Body of pancreas (tissue), 4 donors: ENCODE measurements at regions not wholly inside any gene's neighbourhood (a gene's known extent, or its start where the extent isn't known, plus 50 kb on each side); places are given as distances from the start of the nearest gene placed in this dataset.
A peak's percentile ranks its signal among the peaks of the same experiment; 100 is the strongest.

Experiments
- ATAC-seq: fragments of 150-250 bp; one replicate; pipeline ENCODE4 v1.9.1; 2016
- DNase-seq, 4 donors: peaks; one replicate each; pipeline ENCODE4 v3.0.0-alpha.2; 2019
- H3K27ac ChIP-seq, 4 donors: fragments of 200-600 bp; sonication (generic); 1 replicate in 3 of 4; 2 replicates in 1 of 4; pipeline versions ENCODE4 v1.5.1 to v1.6.1; 2016 to 2019; ENCODE audit warnings: mild to moderate bottlenecking in 1 of 4, mixed read lengths in 1 of 4, moderate library complexity in 1 of 4
- H3K27me3 ChIP-seq, 2 donors: fragments of 200-600 bp; sonication (generic); one replicate each; pipeline ENCODE4 v1.6.0; 2016; ENCODE audit warnings: mild to moderate bottlenecking in 1 of 2
- H3K36me3 ChIP-seq, 2 donors: fragments of 200-600 bp; sonication (generic); replicated peaks in 1 of 2; 2 replicates each; pipeline ENCODE4 v1.5.1; 2016; ENCODE audit warnings: low read depth in 2 of 2; ENCODE audit not compliant: insufficient read depth in 1 of 2
- H3K4me1 ChIP-seq: fragments of 200-600 bp; sonication (generic); one replicate; pipeline ENCODE4 v1.6.0; 2016
- H3K4me3 ChIP-seq, 2 donors: fragments of 200-600 bp; sonication (generic); 1 replicate in 1 of 2; 2 replicates in 1 of 2; pipeline ENCODE4 v1.5.1; 2016 to 2019
- H3K9me3 ChIP-seq, 3 donors: fragments of 200-600 bp; sonication (generic); 1 replicate in 2 of 3; 2 replicates in 1 of 3; pipeline ENCODE4 v1.5.1; 2016
- CTCF ChIP-seq, 7 experiments: fragments of 450-650 bp in 4 of 7; fragments of 200-600 bp in 3 of 7; sonication (generic) in 3 of 7; IDR thresholded peaks; one replicate each; pipeline ENCODE4 v1.5.1; 2016 to 2019; ENCODE audit warnings: antibody characterized with exemption in 7 of 7
- POLR2A ChIP-seq, 3 donors: fragments of 450-650 bp; IDR thresholded peaks; one replicate each; pipeline ENCODE4 v1.6.1; 2016; ENCODE audit warnings: antibody characterized with exemption in 3 of 3, mild to moderate bottlenecking in 2 of 3
- WGBS, 2 donors: methylation state at CpG; one replicate each; pipeline ENCODE4 v1.1.5; 2017; 5-methylcytosine and 5-hydroxymethylcytosine counted together
- intact Hi-C: fragments of 100-400 bp; cut with DNase I; formaldehyde crosslinking; loops from one replicate; pipeline ENCODE4 v1.15.1; 2023

GRCh38 chr3:20701641-20702040 is 515.6 kb upstream of the SGO1 start:
- H3K27me3 ChIP-seq: no peaks in the 10 kb centered on the region
- TF ChIP-seq POLR2A (IDR thresholded peaks at IDR 0.05) (no peak), CTCF (IDR thresholded peaks at IDR 0.05) (no peak)
- no peak overlapping the region for H3K4me3 ChIP-seq
- no peak for ATAC-seq
- WGBS, 2 donors: 20 to 21% methylated on average over 1 of the region's 1 CpG
- intact Hi-C loops: no loop called here
- H3K9me3 ChIP-seq: no peaks in the 10 kb centered on the region
- H3K4me1 ChIP-seq: peaks cover 14% of the 10 kb centered on the region
- DNase-seq: no peak
- H3K27ac ChIP-seq: no peak overlapping the region
- no peaks in the 10 kb centered on the region for H3K36me3 ChIP-seq

- intact Hi-C loops: no loop called here
- H3K27ac ChIP-seq: no peak overlapping the region
- no peaks in the 10 kb centered on the region for H3K27me3 ChIP-seq
- H3K4me3 ChIP-seq: no peak overlapping the region
- peak in 3 of 4 donors; percentile 9 to 21 (median 16) for DNase-seq
- ATAC-seq: no peak
- no peaks in the 10 kb centered on the region for H3K36me3 ChIP-seq
- 13 to 38% methylated on average over 2 of the region's 2 CpGs for WGBS, 2 donors
- TF ChIP-seq POLR2A (IDR thresholded peaks at IDR 0.05): no peak
- TF ChIP-seq CTCF (IDR thresholded peaks at IDR 0.05): no peak
- peaks cover 17% of the 10 kb centered on the region for H3K4me1 ChIP-seq
- no peaks in the 10 kb centered on the region for H3K9me3 ChIP-seq
Measured at GRCh38 chr3:20700714-20701113, 514.7 kb upstream of the SGO1 start.

DNA sequence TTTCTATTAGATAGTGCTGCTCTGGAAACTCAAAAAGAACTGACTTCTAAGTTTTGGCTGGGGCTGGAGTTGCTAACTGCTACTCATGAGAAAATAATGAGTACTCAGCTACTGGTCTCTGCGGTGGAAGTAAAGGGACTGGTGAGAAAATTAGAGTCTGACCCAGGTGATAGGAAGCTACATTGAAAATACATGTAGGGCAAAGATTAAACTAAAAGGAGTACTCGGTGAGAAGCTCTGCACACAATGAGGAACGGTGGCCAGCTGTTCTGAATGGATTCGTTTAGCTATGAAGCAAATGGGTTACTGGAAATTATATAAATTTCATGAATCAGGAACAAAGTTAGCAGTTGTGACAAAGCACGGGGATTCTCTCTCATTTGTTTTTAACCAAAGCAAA is 512.9 kb upstream of the SGO1 start:
- WGBS, 2 donors: 18 to 27% methylated on average over 5 of the region's 5 CpGs
- TF ChIP-seq CTCF (IDR thresholded peaks at IDR 0.05) (no peak), POLR2A (IDR thresholded peaks at IDR 0.05) (no peak)
- H3K9me3 ChIP-seq: no peaks in the 10 kb centered on the region
- no peak overlapping the region for H3K4me3 ChIP-seq
- no peaks in the 10 kb centered on the region for H3K27me3 ChIP-seq
- peak; percentile 58 for ATAC-seq
- peak overlapping the region in 1 of 4 donors; percentile 40 for H3K27ac ChIP-seq
- H3K36me3 ChIP-seq: no peaks in the 10 kb centered on the region
- peaks cover 17% of the 10 kb centered on the region for H3K4me1 ChIP-seq
- peak; percentile 18 to 57 (median 40) for DNase-seq
- intact Hi-C loops: no loop called here

DNA sequence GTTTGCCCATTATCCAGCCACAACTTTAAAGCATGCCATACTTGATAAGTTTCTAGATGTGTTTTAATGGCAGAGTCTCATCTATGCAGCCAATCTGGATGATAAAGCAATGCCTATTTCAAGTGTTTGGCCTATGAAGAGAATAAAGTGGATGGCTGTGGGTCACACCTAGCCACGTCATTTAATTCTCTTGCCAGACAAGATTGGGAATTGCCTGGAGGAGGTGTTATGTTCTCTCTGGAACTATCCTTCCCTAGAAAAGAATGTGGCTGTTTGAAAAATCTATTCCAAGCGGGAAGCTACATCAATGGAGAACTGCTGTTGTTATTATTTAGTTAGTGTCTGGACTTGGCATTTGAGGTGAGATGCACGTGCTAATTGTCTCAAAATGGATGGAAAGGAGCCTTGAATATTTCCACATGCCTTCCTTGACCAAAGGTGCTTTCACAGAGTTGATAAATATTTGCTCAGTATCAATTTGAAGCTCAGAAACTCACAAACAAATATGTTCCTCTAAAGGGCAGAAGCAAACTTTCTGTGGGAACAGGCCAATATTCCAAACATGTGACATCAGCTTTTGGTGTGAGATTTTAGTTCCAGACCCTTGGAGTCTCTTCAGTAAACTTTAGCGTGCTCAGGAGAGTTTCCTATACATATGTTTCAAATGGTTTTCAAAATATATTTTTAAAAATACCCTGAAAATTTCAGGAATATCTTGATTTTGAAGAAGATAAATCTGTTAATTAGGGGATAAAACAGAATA is 510.6 kb upstream of the SGO1 start:
- ATAC-seq: no peak
- intact Hi-C loops: no loop called here
- WGBS, 2 donors: 35 to 41% methylated on average over 4 of the region's 4 CpGs
- H3K27me3 ChIP-seq: no peaks in the 10 kb centered on the region
- no peaks in the 10 kb centered on the region for H3K36me3 ChIP-seq
- no peak overlapping the region for H3K4me3 ChIP-seq
- no peaks in the 10 kb centered on the region for H3K9me3 ChIP-seq
- no peak overlapping the region for H3K27ac ChIP-seq
- TF ChIP-seq POLR2A (IDR thresholded peaks at IDR 0.05) (no peak), CTCF (IDR thresholded peaks at IDR 0.05) (no peak)
- peaks cover 17% of the 10 kb centered on the region for H3K4me1 ChIP-seq
- DNase-seq: no peak

DNA sequence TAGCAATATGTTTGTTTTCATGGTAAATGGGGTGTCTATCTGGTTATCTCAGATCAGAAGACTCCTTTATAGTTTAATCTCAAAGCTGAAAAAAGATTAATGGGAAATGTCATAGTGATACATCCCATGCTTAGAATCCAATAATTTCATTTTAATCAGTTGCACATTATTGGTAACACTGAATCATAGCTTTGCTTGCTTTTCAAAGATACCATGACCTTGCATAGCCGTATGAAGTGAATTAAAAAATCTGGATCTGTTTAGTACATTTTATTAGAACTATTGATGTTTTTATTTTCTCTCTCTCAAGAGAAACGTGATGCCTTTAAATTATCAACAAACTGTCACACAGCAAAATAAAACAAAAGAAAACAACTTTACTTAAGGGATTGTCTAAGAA is 506.7 kb upstream of the SGO1 start:
- intact Hi-C loops: no loop called here
- no peaks in the 10 kb centered on the region for H3K36me3 ChIP-seq
- TF ChIP-seq POLR2A (IDR thresholded peaks at IDR 0.05): no peak
- TF ChIP-seq CTCF (IDR thresholded peaks at IDR 0.05): no peak
- no peak overlapping the region for H3K4me3 ChIP-seq
- no peaks in the 10 kb centered on the region for H3K9me3 ChIP-seq
- WGBS, 2 donors: 40 to 44% methylated on average over 2 of the region's 2 CpGs
- no peaks in the 10 kb centered on the region for H3K27me3 ChIP-seq
- DNase-seq (no peak), ATAC-seq (no peak)
- peaks cover 4% of the 10 kb centered on the region for H3K4me1 ChIP-seq
- H3K27ac ChIP-seq: no peak overlapping the region
